K562 (cell line): ENCODE measurements at regions not wholly inside any gene's neighbourhood (a gene's known extent, or its start where the extent isn't known, plus 50 kb on each side); places are given as distances from the start of the nearest gene placed in this dataset.

Source experiments
- ATAC-seq: fragments of 200-7000 bp; cut with Tn5 transposase; 3 replicates; pipeline ENCODE4 v1.9.1; 2020; ENCODE audit warnings: moderate library complexity
- BruUV-seq: library from RNA; stranded (reverse); fragments of 400-500 nt; replicated peaks from 2 replicates; lab custom pipeline; 2021; lab: Mats Ljungman, UMichigan
- CTCF ChIA-PET: fragments of 300-600 bp; formaldehyde crosslinking; extraction: SDS; loops from one replicate; lab custom pipeline; 2021; ENCODE audit warnings: low intra/inter-chr PET ratio; lab: Yijun Ruan, JAX
- POLR2A ChIA-PET: fragments of 300-600, 350-650 bp; sonication (Branson Sonifier 250); formaldehyde crosslinking; extraction: SDS; loops from one replicate; lab custom pipeline; 2021; ENCODE audit warnings: antibody characterized with exemption, inconsistent platforms; lab: Yijun Ruan, JAX
- DNase-seq, 4 experiments: peaks; one replicate each; pipeline versions ENCODE4 v3.0.0 to v3.0.0-alpha.2; 2011 to 2018; ENCODE audit warnings: low spot score in 3 of 4, mixed read lengths in 3 of 4; ENCODE audit errors: extremely low read depth in 1 of 4
- FAIRE-seq: peaks from 2 replicates; lab custom pipeline; 2011; peaks lifted over from hg19 to GRCh38; lab: Jason Lieb, UNC
- H2AFZ ChIP-seq: 2 replicates; pipeline ENCODE4 v1.6.0; 2011; ENCODE audit warnings: low read depth, low read length, control low read depth, inconsistent platforms
- H3K27ac ChIP-seq: fragments of 200-600 bp; 3 replicates; pipeline ENCODE4 v1.8.0; 2011; ENCODE audit warnings: low read depth, mild to moderate bottlenecking, control low read depth, inconsistent platforms, low read length, moderate library complexity, mixed read lengths; ENCODE audit errors: extremely low read depth
- H3K27me3 ChIP-seq, 2 experiments: fragments of 300-600 bp in 1 of 2; 2 replicates in 1 of 2; 3 replicates in 1 of 2; pipeline versions ENCODE4 v1.6.0 to v1.8.0; 2011; ENCODE audit warnings: inconsistent platforms in 2 of 2, low read length in 2 of 2, mild to moderate bottlenecking in 1 of 2, mixed read lengths in 1 of 2, moderate library complexity in 1 of 2; ENCODE audit not compliant: control insufficient read depth in 2 of 2, insufficient read depth in 2 of 2
- H3K36me3 ChIP-seq: fragments of 300-600 bp; 3 replicates; pipeline ENCODE4 v1.8.0; 2011; ENCODE audit warnings: mild to moderate bottlenecking, low read length, inconsistent platforms; ENCODE audit not compliant: control insufficient read depth, insufficient read depth
- H3K4me1 ChIP-seq, 2 experiments: fragments of 200-600 bp in 1 of 2; replicated peaks in 1 of 2; 2 replicates in 1 of 2; 3 replicates in 1 of 2; pipeline versions ENCODE4 v1.5.1 to v1.8.0; 2011; ENCODE audit warnings: inconsistent platforms in 2 of 2, low read length in 2 of 2, mild to moderate bottlenecking in 1 of 2, mixed read lengths in 1 of 2, moderate library complexity in 1 of 2; ENCODE audit not compliant: control insufficient read depth in 2 of 2, insufficient read depth in 2 of 2
- H3K4me2 ChIP-seq: 2 replicates; pipeline ENCODE4 v1.6.1; 2011; ENCODE audit warnings: low read length, control low read depth, inconsistent platforms, mixed read lengths; ENCODE audit not compliant: insufficient read depth
- H3K4me3 ChIP-seq: fragments of 200-600 bp; sonication (generic), shearing (Covaris generic); 2 replicates; pipeline ENCODE4 v1.5.1; 2016; ENCODE audit warnings: control low read depth, inconsistent platforms
- H3K79me2 ChIP-seq: fragments of 200-600 bp; 3 replicates; pipeline ENCODE4 v1.8.0; 2011; ENCODE audit warnings: low read length, inconsistent platforms; ENCODE audit not compliant: control insufficient read depth, insufficient read depth
- H3K9ac ChIP-seq, 2 experiments: 2 replicates each; pipeline versions ENCODE4 v1.6.0 to v1.6.1; 2011; ENCODE audit warnings: low read depth in 2 of 2, low read length in 2 of 2, control low read depth in 1 of 2, inconsistent platforms in 1 of 2, mild to moderate bottlenecking in 1 of 2, mixed read lengths in 1 of 2; ENCODE audit not compliant: insufficient read depth in 1 of 2
- H3K9me1 ChIP-seq: one replicate; pipeline ENCODE4 v1.6.0; 2011; ENCODE audit warnings: inconsistent platforms, mild to moderate bottlenecking, low read length, moderate library complexity; ENCODE audit not compliant: control insufficient read depth, insufficient read depth
- H3K9me3 ChIP-seq: replicated peaks from 2 replicates; pipeline ENCODE4 v1.5.1; 2011; ENCODE audit warnings: low read depth, low read length, inconsistent platforms; ENCODE audit not compliant: control insufficient read depth, insufficient read depth
- H4K20me1 ChIP-seq: replicated peaks from 2 replicates; pipeline ENCODE4 v1.6.1; 2011; ENCODE audit warnings: low read length, inconsistent platforms, mixed read lengths; ENCODE audit not compliant: control insufficient read depth, insufficient read depth
- ETS1 ChIP-seq: conservative IDR thresholded peaks from 2 replicates; pipeline ENCODE4 v1.6.1; 2011; ENCODE audit warnings: low read depth, mild to moderate bottlenecking, low read length; ENCODE audit not compliant: control insufficient read depth
- HIVEP1 ChIP-seq: fragments of 250-450 bp; sonication (Bioruptor Pico); IDR thresholded peaks from 2 replicates; pipeline ENCODE4 v1.4.0; 2020; ENCODE audit warnings: mild to moderate bottlenecking
- MYNN ChIP-seq, 2 experiments: sonication (generic); formaldehyde crosslinking in 1 of 2; IDR thresholded peaks; 2 replicates each; pipeline versions ENCODE4 v1.5.0 to v1.6.1; 2016 to 2020; ENCODE audit warnings: antibody characterized with exemption in 1 of 2, missing genetic modification reagents in 1 of 2
- NCOA4 ChIP-seq: fragments of 450-650 bp; IDR thresholded peaks from 2 replicates; pipeline ENCODE4 v1.6.1; 2018; ENCODE audit warnings: mild to moderate bottlenecking; ENCODE audit not compliant: partially characterized antibody
- NR2F6 ChIP-seq: fragments of 450-650 bp; formaldehyde crosslinking; IDR thresholded peaks from 2 replicates; pipeline ENCODE4 v1.4.0; 2020; ENCODE audit warnings: mild to moderate bottlenecking
- PATZ1 ChIP-seq: fragments of 250-450 bp; sonication (Bioruptor Pico); IDR thresholded peaks from 2 replicates; pipeline ENCODE4 v1.5.0; 2020; ENCODE audit warnings: mild to moderate bottlenecking, borderline replicate concordance
- PPARD ChIP-seq: fragments of 250-450 bp; sonication (Bioruptor Pico); IDR thresholded peaks from 2 replicates; pipeline ENCODE4 v1.8.0; 2022; ENCODE audit warnings: inconsistent platforms, mild to moderate bottlenecking, moderate library complexity
- RNF2 ChIP-seq: sonication (generic); IDR thresholded peaks from 2 replicates; pipeline ENCODE4 v1.6.1; 2016
- SMARCE1 ChIP-seq: fragments of 450-650 bp; IDR thresholded peaks from 2 replicates; pipeline ENCODE4 v1.7.1; 2016; ENCODE audit warnings: mild to moderate bottlenecking
- TRIM28 ChIP-seq: fragments of 450-650 bp; IDR thresholded peaks from 2 replicates; pipeline ENCODE4 v1.6.1; 2017
- ZNF77 ChIP-seq: fragments of 250-450 bp; sonication (Bioruptor Pico); IDR thresholded peaks from 2 replicates; pipeline ENCODE4 v1.5.0; 2020
- WGBS: fragments of 100-300 bp; shearing (Covaris generic); methylation state at CpG from one replicate; pipeline ENCODE4 v1.1.6; 2016; ENCODE audit warnings: low coverage, mixed read lengths; ENCODE audit not compliant: insufficient coverage; ENCODE audit errors: missing lambda C conversion rate; 5-methylcytosine and 5-hydroxymethylcytosine counted together
- in situ Hi-C: fragments of 300-500 bp; cut with MboI; formaldehyde crosslinking; loops from 4 replicates; pipeline ENCODE4 v1.15.0; 2018; ENCODE audit warnings: inconsistent platforms, mixed read lengths
- intact Hi-C: fragments of 100-400 bp; cut with micrococcal nuclease; formaldehyde crosslinking; loops from 2 replicates; pipeline ENCODE4 v1.14.2; 2022
- TF ChIP-seq, protein P1 (sequence below): fragments of 250-450 bp; sonication (Bioruptor Pico); IDR thresholded peaks from 2 replicates; pipeline ENCODE4 v1.8.0; 2022; ENCODE audit warnings: moderate library complexity, mild to moderate bottlenecking, inconsistent platforms
- TF ChIP-seq, protein P2 (sequence below): fragments of 450-650 bp; IDR thresholded peaks from 2 replicates; pipeline ENCODE4 v1.6.1; 2016; ENCODE audit warnings: antibody characterized with exemption

- Histone ChIP-seq H3K4me2 (no peak overlapping the region), H3K27me3 (no peaks in the 10 kb centered on the region), H3K36me3 (no peaks in the 10 kb centered on the region), H3K9ac (no peak overlapping the region), H3K27ac (no peak overlapping the region), H4K20me1 (no peaks in the 10 kb centered on the region), H2AFZ (no peak overlapping the region), H3K4me3 (no peak overlapping the region), H3K79me2 (no peaks in the 10 kb centered on the region), H3K9me1 (no peaks in the 10 kb centered on the region), H3K4me1 (no peaks in the 10 kb centered on the region), H3K9me3 (no peaks in the 10 kb centered on the region)
- in situ Hi-C loops (no loop called here), intact Hi-C loops (no loop called here)
- no peak for FAIRE-seq
- ATAC-seq, result no peak
- TF ChIP-seq MYNN (IDR thresholded peaks at IDR 0.05) (no peak), MYNN (CRISPR knock-in tag; IDR thresholded peaks at IDR 0.05) (no peak), RNF2 (no peak), NCOA4 (no peak), SMARCE1 (no peak), PATZ1 (CRISPR knock-in tag) (no peak)
- DNase-seq, result no peak
- WGBS, result 0% methylated on average over 1 of the region's 1 CpG
- ChIA-PET CTCF (no interaction called here), POLR2A (no interaction called here)
- no TSS peak for BruUV-seq
These were observed 648.3 kb upstream of the SLITRK6 start for GRCh38 chr13:86447479-86447878.

GRCh38 chr13:86462011-86462410 lies 662.8 kb upstream of the SLITRK6 start:
- Histone ChIP-seq H3K4me2 (no peak overlapping the region), H3K27me3 (no peaks in the 10 kb centered on the region), H3K27ac (no peak overlapping the region), H2AFZ (no peak overlapping the region), H3K9ac (no peak overlapping the region), H3K9me1 (no peaks in the 10 kb centered on the region), H3K4me1 (no peaks in the 10 kb centered on the region), H3K4me3 (no peak overlapping the region), H4K20me1 (no peaks in the 10 kb centered on the region), H3K36me3 (no peaks in the 10 kb centered on the region), H3K79me2 (no peaks in the 10 kb centered on the region), H3K9me3 (no peaks in the 10 kb centered on the region)
- FAIRE-seq (no peak), ATAC-seq (no peak), DNase-seq (no peak)
- POLR2A ChIA-PET, result no interaction called here
- no TSS peak for BruUV-seq
- CTCF ChIA-PET, result no interaction called here
- in situ Hi-C loops, result no loop called here
- TF ChIP-seq ZNF77 (CRISPR knock-in tag) (no peak), PPARD (CRISPR knock-in tag) (no peak), TRIM28 (no peak), HIVEP1 (CRISPR knock-in tag) (no peak), NR2F6 (CRISPR knock-in tag) (no peak), ETS1 (no peak)
- TF ChIP-seq, protein P1, sequence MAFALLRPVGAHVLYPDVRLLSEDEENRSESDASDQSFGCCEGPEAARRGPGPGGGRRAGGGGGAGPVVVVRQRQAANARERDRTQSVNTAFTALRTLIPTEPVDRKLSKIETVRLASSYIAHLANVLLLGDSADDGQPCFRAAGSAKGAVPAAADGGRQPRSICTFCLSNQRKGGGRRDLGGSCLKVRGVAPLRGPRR, result no peak
- TF ChIP-seq, protein P2, sequence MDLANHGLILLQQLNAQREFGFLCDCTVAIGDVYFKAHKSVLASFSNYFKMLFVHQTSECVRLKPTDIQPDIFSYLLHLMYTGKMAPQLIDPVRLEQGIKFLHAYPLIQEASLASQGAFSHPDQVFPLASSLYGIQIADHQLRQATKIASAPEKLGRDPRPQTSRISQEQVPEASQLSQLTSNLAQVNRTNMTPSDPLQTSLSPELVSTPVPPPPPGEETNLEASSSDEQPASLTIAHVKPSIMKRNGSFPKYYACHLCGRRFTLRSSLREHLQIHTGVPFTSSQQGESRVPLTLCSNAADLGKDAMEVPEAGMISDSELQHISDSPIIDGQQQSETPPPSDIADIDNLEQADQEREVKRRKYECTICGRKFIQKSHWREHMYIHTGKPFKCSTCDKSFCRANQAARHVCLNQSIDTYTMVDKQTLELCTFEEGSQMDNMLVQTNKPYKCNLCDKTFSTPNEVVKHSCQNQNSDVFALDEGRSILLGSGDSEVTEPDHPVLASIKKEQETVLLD, result no peak
- TF ChIP-seq, all 486 proteins: peak for 0
- intact Hi-C loops, result no loop called here
